ENCODE measurements at regions not wholly inside any gene's neighbourhood (a gene's known extent, or its start where the extent isn't known, plus 50 kb on each side); places are given as distances from the start of the nearest gene placed in this dataset.

- ChIA-PET CTCF (no interaction called here), POLR2A (no interaction called here)
- DNase-seq (no peak), ATAC-seq (no peak)
- peaks cover 10% of the 10 kb centered on the region for H3K4me1 Mint-ChIP-seq (ENCODE audit: low read depth)
- H3K27me3 Mint-ChIP-seq = peaks cover 3% of the 10 kb centered on the region
- H3K27ac Mint-ChIP-seq = no peak overlapping the region
- H3K9me3 Mint-ChIP-seq = no peaks in the 10 kb centered on the region
- H3K4me3 Mint-ChIP-seq = no peak overlapping the region
- no peaks in the 10 kb centered on the region for H3K36me3 Mint-ChIP-seq (ENCODE audit: low read depth)
- intact Hi-C loops (cut with micrococcal nuclease) = no loop called here
- no peak for TF ChIP-seq CTCF (IDR thresholded peaks at IDR 0.05)
These were observed 394.8 kb upstream of the ATP5MC3 start for GRCh38 chr2:175576270-175576669.

GRCh38 chr2:175575346-175576258, 394.1 kb upstream of the ATP5MC3 start:
- ChIA-PET CTCF (no interaction called here), POLR2A (no interaction called here)
- Mint-ChIP-seq H3K27ac (no peak overlapping the region), H3K4me3 (no peak overlapping the region), H3K4me1 (ENCODE audit: low read depth) (peaks cover 10% of the 10 kb centered on the region), H3K27me3 (peaks cover 3% of the 10 kb centered on the region), H3K36me3 (ENCODE audit: low read depth) (no peaks in the 10 kb centered on the region), H3K9me3 (no peaks in the 10 kb centered on the region)
- peak; percentile 51 for ATAC-seq
- peak; percentile 19 for DNase-seq
- intact Hi-C loops (cut with micrococcal nuclease) = no loop called here
- no peak for TF ChIP-seq CTCF (IDR thresholded peaks at IDR 0.05)

- ChIA-PET POLR2A (no interaction called here), CTCF (no interaction called here)
- peaks cover 2% of the 10 kb centered on the region for H3K27me3 Mint-ChIP-seq
These were observed 392.6 kb upstream of the ATP5MC3 start for GRCh38 chr2:175574069-175574468.

GRCh38 chr2:175571078-175571653, 389.7 kb upstream of the ATP5MC3 start:
- no peaks in the 10 kb centered on the region for H3K9me3 Mint-ChIP-seq
- TF ChIP-seq CTCF (IDR thresholded peaks at IDR 0.05) = no peak
- H3K27ac Mint-ChIP-seq = no peak overlapping the region
- ChIA-PET CTCF (no interaction called here), POLR2A (no interaction called here)
- no peak for DNase-seq
- intact Hi-C loops (cut with micrococcal nuclease) = no loop called here
- peaks cover 10% of the 10 kb centered on the region for H3K4me1 Mint-ChIP-seq (ENCODE audit: low read depth)
- H3K27me3 Mint-ChIP-seq = peaks cover 3% of the 10 kb centered on the region
- H3K4me3 Mint-ChIP-seq = no peak overlapping the region
- H3K36me3 Mint-ChIP-seq (ENCODE audit: low read depth) = no peaks in the 10 kb centered on the region
- no peak for ATAC-seq

More at GRCh38 chr2:175574069-175574468, 392.6 kb upstream of the ATP5MC3 start:
- Mint-ChIP-seq H3K9me3 (no peaks in the 10 kb centered on the region), H3K36me3 (ENCODE audit: low read depth) (no peaks in the 10 kb centered on the region), H3K27ac (no peak overlapping the region), H3K4me3 (no peak overlapping the region), H3K4me1 (ENCODE audit: low read depth) (peaks cover 10% of the 10 kb centered on the region)
- TF ChIP-seq CTCF (IDR thresholded peaks at IDR 0.05) = no peak
- no peak for DNase-seq
- ATAC-seq = no peak
- intact Hi-C loops (cut with micrococcal nuclease) = no loop called here

GRCh38 chr2:175568109-175568730, 386.7 kb upstream of the ATP5MC3 start:
- CTCF ChIA-PET = no interaction called here
- no peak for TF ChIP-seq CTCF (IDR thresholded peaks at IDR 0.05)
- Mint-ChIP-seq H3K27ac (no peak overlapping the region), H3K36me3 (ENCODE audit: low read depth) (no peaks in the 10 kb centered on the region), H3K27me3 (peaks cover 1% of the 10 kb centered on the region), H3K9me3 (no peaks in the 10 kb centered on the region), H3K4me1 (ENCODE audit: low read depth) (no peaks in the 10 kb centered on the region), H3K4me3 (no peak overlapping the region)
- no peak for DNase-seq
- ATAC-seq = no peak
- intact Hi-C loops (cut with micrococcal nuclease) = no loop called here
- POLR2A ChIA-PET = no interaction called here

Data from activated CD8-positive, alpha-beta T cell treated with anti-CD3 and anti-CD28 coated beads for 36 hours (primary cell).